Choroid plexus epithelial cell (primary cell): ENCODE measurements at regions not wholly inside any gene's neighbourhood (a gene's known extent, or its start where the extent isn't known, plus 50 kb on each side); places are given as distances from the start of the nearest gene placed in this dataset.

Experiments
- DNase-seq: peaks from one replicate; pipeline ENCODE4 v3.0.0-alpha.2; 2010; ENCODE audit warnings: low read depth
- H3K4me3 ChIP-seq: 2 replicates; pipeline ENCODE4 v1.5.1; 2011; ENCODE audit warnings: low read depth, mild to moderate bottlenecking, control low read depth, low read length, moderate library complexity
- CTCF ChIP-seq: conservative IDR thresholded peaks from 2 replicates; pipeline ENCODE4 v1.5.1; 2011; ENCODE audit warnings: low read depth, mild to moderate bottlenecking, control low read depth, inconsistent platforms, low read length, moderate library complexity

GRCh38 chrX:71000139-71000538 is 68.0 kb downstream of the SNX12 start:
- H3K4me3 ChIP-seq: no peak overlapping the region
- no peak for TF ChIP-seq CTCF
- DNase-seq: no peak

- peak; percentile 57 for TF ChIP-seq CTCF
- H3K4me3 ChIP-seq: no peak overlapping the region
- peak; percentile 66 for DNase-seq
Measured at GRCh38 chrX:70998411-70999027, 67.6 kb upstream of the SLC7A3 start.

GRCh38 chrX:70995338-70995737 is 64.4 kb upstream of the SLC7A3 start:
- no peak for TF ChIP-seq CTCF
- DNase-seq: no peak
- H3K4me3 ChIP-seq: no peak overlapping the region

DNA sequence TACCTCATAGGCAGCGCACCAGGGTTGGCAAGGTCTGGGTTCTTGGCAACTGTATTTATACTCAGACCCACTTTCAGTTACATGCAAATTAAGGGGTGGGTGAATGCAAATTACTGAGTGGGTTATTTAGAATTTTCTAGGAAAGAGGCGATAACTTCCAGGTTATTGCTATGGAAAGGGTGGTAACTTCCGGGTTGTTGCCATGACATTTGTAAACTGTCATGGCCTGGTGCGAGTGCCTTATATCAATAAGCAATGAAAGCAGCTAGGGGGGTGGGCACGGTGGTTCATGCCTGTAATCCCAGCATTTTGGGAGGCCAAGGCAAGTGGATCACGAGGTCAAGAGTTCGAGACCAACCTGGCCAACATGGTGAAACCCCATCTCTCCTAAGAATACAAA is 57.5 kb upstream of the SLC7A3 start:
- H3K4me3 ChIP-seq: no peak overlapping the region
- no peak for DNase-seq
- no peak for TF ChIP-seq CTCF
